Smooth muscle cell (in vitro differentiated cells): ENCODE measurements at regions not wholly inside any gene's neighbourhood (a gene's known extent, or its start where the extent isn't known, plus 50 kb on each side); places are given as distances from the start of the nearest gene placed in this dataset.

Experiments used
- DNase-seq: peaks from one replicate; lab custom pipeline; 2025; ENCODE audit not compliant: unreplicated experiment; lab: John Stamatoyannopoulos, UW
- H2AFZ ChIP-seq: fragments of 200-600 bp; sonication (generic); 2 replicates; pipeline ENCODE4 v1.6.0; 2016; ENCODE audit warnings: antibody characterized with exemption, low read depth, mild to moderate bottlenecking
- H3F3A ChIP-seq: fragments of 200-600 bp; sonication (generic); 2 replicates; pipeline ENCODE4 v1.6.0; 2017; ENCODE audit warnings: antibody characterized with exemption, low read depth
- H3K27ac ChIP-seq: fragments of 200-600 bp; sonication (generic); 2 replicates; pipeline ENCODE4 v1.5.1; 2016; ENCODE audit warnings: low read depth, mild to moderate bottlenecking
- H3K27me3 ChIP-seq: fragments of 200-600 bp; sonication (generic); 2 replicates; pipeline ENCODE4 v1.6.1; 2016; ENCODE audit warnings: low read depth, mild to moderate bottlenecking
- H3K36me3 ChIP-seq: fragments of 200-600 bp; sonication (generic); 2 replicates; pipeline ENCODE4 v1.5.1; 2016; ENCODE audit warnings: low read depth
- H3K4me1 ChIP-seq: fragments of 200-600 bp; sonication (generic); 2 replicates; pipeline ENCODE4 v1.5.1; 2016; ENCODE audit warnings: low read depth
- H3K4me2 ChIP-seq: fragments of 200-600 bp; sonication (generic); 2 replicates; pipeline ENCODE4 v1.6.0; 2016; ENCODE audit warnings: mild to moderate bottlenecking
- H3K4me3 ChIP-seq: fragments of 200-600 bp; sonication (generic); 2 replicates; pipeline ENCODE4 v1.5.1; 2016; ENCODE audit warnings: mild to moderate bottlenecking
- H3K79me2 ChIP-seq: fragments of 200-600 bp; sonication (generic); 2 replicates; pipeline ENCODE4 v1.6.0; 2016; ENCODE audit warnings: low read depth, mild to moderate bottlenecking
- H3K9ac ChIP-seq: fragments of 200-600 bp; sonication (generic); 2 replicates; pipeline ENCODE4 v1.6.0; 2016; ENCODE audit warnings: low read depth
- H3K9me3 ChIP-seq: fragments of 200-600 bp; sonication (generic); replicated peaks from 2 replicates; pipeline ENCODE4 v1.5.1; 2016; ENCODE audit warnings: low read depth
- H4K20me1 ChIP-seq: fragments of 200-600 bp; sonication (generic); 2 replicates; pipeline ENCODE4 v1.6.0; 2016; ENCODE audit warnings: low read depth
- WGBS: methylation state at CpG from one replicate; pipeline ENCODE4 v1.1.7; 2016; ENCODE audit warnings: low lambda C conversion rate; 5-methylcytosine and 5-hydroxymethylcytosine counted together
- TF ChIP-seq, protein P1 (sequence below): fragments of 200-600 bp; sonication (generic); IDR thresholded peaks from 2 replicates; pipeline ENCODE4 v1.5.1; 2017; ENCODE audit warnings: borderline replicate concordance, mild to moderate bottlenecking, antibody characterized with exemption; ENCODE audit not compliant: insufficient read depth, poor library complexity, severe bottlenecking

- no peaks in the 10 kb centered on the region for H3K4me1 ChIP-seq
- H3K4me2 ChIP-seq, result no peak overlapping the region
- H3F3A ChIP-seq, result no peaks in the 10 kb centered on the region
- no peak overlapping the region for H3K27ac ChIP-seq
- no peak overlapping the region for H3K4me3 ChIP-seq
- H3K27me3 ChIP-seq, result no peaks in the 10 kb centered on the region
- no peak for DNase-seq
- H3K36me3 ChIP-seq, result no peaks in the 10 kb centered on the region
- H2AFZ ChIP-seq, result no peak overlapping the region
- no peak overlapping the region for H3K9ac ChIP-seq
- H4K20me1 ChIP-seq, result no peaks in the 10 kb centered on the region
- WGBS, result 72% methylated on average over 3 of the region's 3 CpGs
- TF ChIP-seq, protein P1, sequence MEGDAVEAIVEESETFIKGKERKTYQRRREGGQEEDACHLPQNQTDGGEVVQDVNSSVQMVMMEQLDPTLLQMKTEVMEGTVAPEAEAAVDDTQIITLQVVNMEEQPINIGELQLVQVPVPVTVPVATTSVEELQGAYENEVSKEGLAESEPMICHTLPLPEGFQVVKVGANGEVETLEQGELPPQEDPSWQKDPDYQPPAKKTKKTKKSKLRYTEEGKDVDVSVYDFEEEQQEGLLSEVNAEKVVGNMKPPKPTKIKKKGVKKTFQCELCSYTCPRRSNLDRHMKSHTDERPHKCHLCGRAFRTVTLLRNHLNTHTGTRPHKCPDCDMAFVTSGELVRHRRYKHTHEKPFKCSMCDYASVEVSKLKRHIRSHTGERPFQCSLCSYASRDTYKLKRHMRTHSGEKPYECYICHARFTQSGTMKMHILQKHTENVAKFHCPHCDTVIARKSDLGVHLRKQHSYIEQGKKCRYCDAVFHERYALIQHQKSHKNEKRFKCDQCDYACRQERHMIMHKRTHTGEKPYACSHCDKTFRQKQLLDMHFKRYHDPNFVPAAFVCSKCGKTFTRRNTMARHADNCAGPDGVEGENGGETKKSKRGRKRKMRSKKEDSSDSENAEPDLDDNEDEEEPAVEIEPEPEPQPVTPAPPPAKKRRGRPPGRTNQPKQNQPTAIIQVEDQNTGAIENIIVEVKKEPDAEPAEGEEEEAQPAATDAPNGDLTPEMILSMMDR, result no peak
- H3K79me2 ChIP-seq, result no peaks in the 10 kb centered on the region
- H3K9me3 ChIP-seq, result no peaks in the 10 kb centered on the region
Measured at GRCh38 chr4:79155336-79155735, 170.5 kb downstream of the NAA11 start.

- TF ChIP-seq, protein P1, result no peak
- Histone ChIP-seq H3K36me3 (no peaks in the 10 kb centered on the region), H3K4me3 (no peak overlapping the region), H3K27me3 (no peaks in the 10 kb centered on the region), H3K4me1 (no peaks in the 10 kb centered on the region), H3K4me2 (no peak overlapping the region), H4K20me1 (no peaks in the 10 kb centered on the region), H3F3A (no peaks in the 10 kb centered on the region), H3K27ac (no peak overlapping the region), H3K79me2 (no peaks in the 10 kb centered on the region), H3K9me3 (no peaks in the 10 kb centered on the region), H3K9ac (no peak overlapping the region), H2AFZ (no peak overlapping the region)
- no peak for DNase-seq
Measured at GRCh38 chr4:79150820-79151416, 174.9 kb downstream of the NAA11 start.

DNA sequence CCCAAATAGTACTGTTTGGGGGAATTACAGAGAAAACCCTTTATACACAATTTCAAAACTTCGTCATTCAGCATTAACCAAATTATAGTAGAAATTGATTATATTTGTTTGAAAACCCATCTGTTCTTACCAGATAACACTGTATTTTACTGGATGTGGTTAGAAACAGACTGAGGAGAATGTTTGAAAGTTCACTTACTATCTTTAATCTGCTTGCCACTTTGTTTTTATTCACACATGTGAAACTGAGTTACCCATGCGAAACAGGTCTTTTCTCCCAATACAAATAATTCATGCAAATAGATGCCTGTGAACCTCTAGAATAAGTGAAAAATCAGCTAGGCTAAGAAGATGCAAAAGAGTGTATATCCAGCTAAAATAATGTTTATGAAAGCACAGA lies 177.5 kb downstream of the NAA11 start:
- Histone ChIP-seq H4K20me1 (no peaks in the 10 kb centered on the region), H3K27me3 (no peaks in the 10 kb centered on the region), H3K27ac (no peak overlapping the region), H3K79me2 (no peaks in the 10 kb centered on the region), H3F3A (no peaks in the 10 kb centered on the region), H3K36me3 (no peaks in the 10 kb centered on the region), H3K4me2 (no peak overlapping the region), H3K4me1 (no peaks in the 10 kb centered on the region), H3K9me3 (no peaks in the 10 kb centered on the region), H3K4me3 (no peak overlapping the region), H2AFZ (no peak overlapping the region), H3K9ac (no peak overlapping the region)
- WGBS, result 92% methylated on average over 2 of the region's 2 CpGs
- TF ChIP-seq, protein P1, result no peak
- DNase-seq, result no peak

DNA sequence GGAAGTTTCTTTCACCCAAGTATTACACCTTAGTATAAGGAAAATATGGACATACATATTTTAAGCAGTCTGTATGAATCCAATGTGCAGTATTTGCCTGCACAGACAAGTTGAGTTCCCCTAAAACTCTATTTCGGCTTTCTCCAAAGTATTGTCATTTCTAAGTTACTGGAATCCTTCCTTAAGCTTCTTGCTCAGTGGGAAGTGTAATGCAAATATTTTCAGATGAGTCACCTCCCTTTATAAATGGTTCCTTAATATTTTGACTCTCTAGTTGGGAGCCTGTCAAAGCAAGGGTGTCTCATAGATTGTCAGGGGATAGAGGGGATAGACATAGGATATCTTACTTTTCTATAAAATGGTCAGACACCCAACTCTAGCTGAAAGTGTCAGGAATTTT lies 178.6 kb downstream of the NAA11 start:
- H4K20me1 ChIP-seq, result no peaks in the 10 kb centered on the region
- no peaks in the 10 kb centered on the region for H3K79me2 ChIP-seq
- H3K27me3 ChIP-seq, result no peaks in the 10 kb centered on the region
- no peak for DNase-seq
- WGBS, result 90% methylated on average over 1 of the region's 1 CpG
- no peak overlapping the region for H3K9ac ChIP-seq
- no peaks in the 10 kb centered on the region for H3F3A ChIP-seq
- no peak overlapping the region for H2AFZ ChIP-seq
- no peaks in the 10 kb centered on the region for H3K36me3 ChIP-seq
- no peaks in the 10 kb centered on the region for H3K4me1 ChIP-seq
- no peak overlapping the region for H3K4me3 ChIP-seq
- H3K9me3 ChIP-seq, result no peaks in the 10 kb centered on the region
- no peak overlapping the region for H3K4me2 ChIP-seq
- no peak overlapping the region for H3K27ac ChIP-seq
- TF ChIP-seq, protein P1, result no peak
